Natural killer cell (primary cell): ENCODE measurements at regions not wholly inside any gene's neighbourhood (a gene's known extent, or its start where the extent isn't known, plus 50 kb on each side); places are given as distances from the start of the nearest gene placed in this dataset.

ENCODE experiments used
- ATAC-seq, 3 donors: fragments of 150-1000 bp in 2 of 3; fragments of 200-7000 bp in 1 of 3; cut with Tn5 transposase; 1 replicate in 1 of 3; 2 replicates in 2 of 3; pipeline ENCODE4 v1.10.0; 2021; ENCODE audit warnings: mild to moderate bottlenecking in 2 of 3, moderate library complexity in 2 of 3
- DNase-seq, 2 donors: peaks; one replicate each; pipeline versions ENCODE4 v3.0.0 to v3.0.0-alpha.2; 2013 to 2021; ENCODE audit warnings: mixed read lengths in 1 of 2
- H3K27ac ChIP-seq: one replicate; pipeline ENCODE4 v1.5.1; 2013; ENCODE audit warnings: mild to moderate bottlenecking, low read length
- H3K27me3 ChIP-seq: one replicate; pipeline ENCODE4 v1.6.1; 2013; ENCODE audit warnings: low read length; ENCODE audit not compliant: control insufficient read depth, insufficient read depth
- H3K36me3 ChIP-seq: one replicate; pipeline ENCODE4 v1.6.1; 2013; ENCODE audit warnings: low read length; ENCODE audit not compliant: control insufficient read depth, insufficient read depth
- H3K4me1 ChIP-seq: one replicate; pipeline ENCODE4 v1.6.1; 2013; ENCODE audit warnings: low read length; ENCODE audit not compliant: control insufficient read depth, insufficient read depth
- H3K4me3 ChIP-seq: one replicate; pipeline ENCODE4 v1.5.1; 2013; ENCODE audit warnings: low read length
- H3K9me3 ChIP-seq: one replicate; pipeline ENCODE4 v1.6.1; 2013; ENCODE audit warnings: low read length; ENCODE audit not compliant: control insufficient read depth, insufficient read depth
- H3K27ac Mint-ChIP-seq, 2 donors: one replicate each; pipeline ENCODE4 v1.8.0; 2022; ENCODE audit warnings: mild to moderate bottlenecking in 2 of 2, mixed read lengths in 2 of 2, moderate library complexity in 1 of 2
- H3K27me3 Mint-ChIP-seq, 2 donors: one replicate each; pipeline ENCODE4 v1.8.0; 2022; ENCODE audit warnings: low read depth in 2 of 2, mixed read lengths in 2 of 2
- H3K36me3 Mint-ChIP-seq: one replicate; pipeline ENCODE4 v1.8.0; 2022; ENCODE audit warnings: mixed read lengths
- H3K4me1 Mint-ChIP-seq, 2 donors: one replicate each; pipeline ENCODE4 v1.8.0; 2022; ENCODE audit warnings: mixed read lengths in 2 of 2
- H3K4me3 Mint-ChIP-seq: one replicate; pipeline ENCODE4 v1.8.0; 2022; ENCODE audit warnings: mild to moderate bottlenecking, moderate library complexity, mixed read lengths
- H3K9me3 Mint-ChIP-seq, 2 donors: one replicate each; pipeline ENCODE4 v1.8.0; 2022; ENCODE audit warnings: mixed read lengths in 2 of 2
- CTCF ChIP-seq: fragments of 200-600 bp; IDR thresholded peaks from one replicate; pipeline ENCODE4 v1.8.0; 2022; ENCODE audit warnings: antibody characterized with exemption
- WGBS: methylation state at CpG from one replicate; pipeline ENCODE4 v1.1.7; 2013; ENCODE audit warnings: missing lambda C conversion rate; ENCODE audit not compliant: insufficient coverage; 5-methylcytosine and 5-hydroxymethylcytosine counted together
- intact Hi-C: fragments of 100-400 bp; cut with micrococcal nuclease; formaldehyde crosslinking; loops from one replicate; pipeline ENCODE4 v1.14.2; 2022

- peaks cover 0 to 7% of the 10 kb centered on the region in 2 donors for H3K4me1 Mint-ChIP-seq
- no peak overlapping the region for H3K27ac Mint-ChIP-seq
- Histone ChIP-seq H3K4me3 (no peak overlapping the region), H3K4me1 (no peaks in the 10 kb centered on the region), H3K9me3 (no peaks in the 10 kb centered on the region), H3K27ac (no peak overlapping the region), H3K27me3 (no peaks in the 10 kb centered on the region), H3K36me3 (no peaks in the 10 kb centered on the region)
- H3K4me3 Mint-ChIP-seq, result no peak overlapping the region
- no peaks in the 10 kb centered on the region for H3K36me3 Mint-ChIP-seq
- ATAC-seq (no peak), DNase-seq (no peak)
- no peak for TF ChIP-seq CTCF
- 89% methylated on average over 1 of the region's 1 CpG for WGBS
- H3K27me3 Mint-ChIP-seq, result peaks cover 5 to 7% of the 10 kb centered on the region in 2 donors
- intact Hi-C loops, result no loop called here
- no peaks in the 10 kb centered on the region for H3K9me3 Mint-ChIP-seq
Measured at GRCh38 chr2:12636837-12637581, 79.7 kb upstream of the TRIB2 start.

- Mint-ChIP-seq H3K4me1 (peaks cover 0 to 7% of the 10 kb centered on the region in 2 donors), H3K9me3 (no peaks in the 10 kb centered on the region), H3K4me3 (no peak overlapping the region), H3K27me3 (peaks cover 5 to 7% of the 10 kb centered on the region in 2 donors), H3K27ac (no peak overlapping the region), H3K36me3 (no peaks in the 10 kb centered on the region)
- DNase-seq (no peak), ATAC-seq (no peak)
- no peak overlapping the region for H3K27ac ChIP-seq
- no CpG with 5 or more reads among the region's 1 CpG for WGBS
- intact Hi-C loops, result no loop called here
- H3K36me3 ChIP-seq, result no peaks in the 10 kb centered on the region
- no peaks in the 10 kb centered on the region for H3K27me3 ChIP-seq
- no peak for TF ChIP-seq CTCF
- no peak overlapping the region for H3K4me3 ChIP-seq
- no peaks in the 10 kb centered on the region for H3K4me1 ChIP-seq
- no peaks in the 10 kb centered on the region for H3K9me3 ChIP-seq
Measured at GRCh38 chr2:12637754-12638153, 79.0 kb upstream of the TRIB2 start.

- Mint-ChIP-seq H3K4me1 (no peaks in the 10 kb centered on the region), H3K9me3 (peaks cover 0 to 2% of the 10 kb centered on the region in 2 donors), H3K36me3 (peaks cover 7% of the 10 kb centered on the region), H3K4me3 (no peak overlapping the region), H3K27ac (no peak overlapping the region), H3K27me3 (peaks cover 2 to 7% of the 10 kb centered on the region in 2 donors)
- no peaks in the 10 kb centered on the region for H3K4me1 ChIP-seq
- H3K27me3 ChIP-seq, result no peaks in the 10 kb centered on the region
- H3K9me3 ChIP-seq, result peaks cover 2% of the 10 kb centered on the region
- no peaks in the 10 kb centered on the region for H3K36me3 ChIP-seq
- TF ChIP-seq CTCF, result no peak
- intact Hi-C loops, result no loop called here
- H3K4me3 ChIP-seq, result no peak overlapping the region
- 88% methylated on average over 1 of the region's 1 CpG for WGBS
- DNase-seq, result no peak
- ATAC-seq, result no peak
- H3K27ac ChIP-seq, result no peak overlapping the region
Measured at GRCh38 chr2:12641441-12641840, 75.3 kb upstream of the TRIB2 start.

- H3K27me3 ChIP-seq, result no peaks in the 10 kb centered on the region
- Mint-ChIP-seq H3K27me3 (peaks cover 2 to 7% of the 10 kb centered on the region in 2 donors), H3K36me3 (peaks cover 8% of the 10 kb centered on the region), H3K4me1 (no peaks in the 10 kb centered on the region), H3K27ac (no peak overlapping the region), H3K9me3 (peaks cover 0 to 2% of the 10 kb centered on the region in 2 donors), H3K4me3 (no peak overlapping the region)
- no peak for TF ChIP-seq CTCF
- H3K9me3 ChIP-seq, result peaks cover 6% of the 10 kb centered on the region
- intact Hi-C loops, result no loop called here
- WGBS, result 91% methylated on average over 7 of the region's 7 CpGs
- no peaks in the 10 kb centered on the region for H3K36me3 ChIP-seq
- H3K27ac ChIP-seq, result no peak overlapping the region
- H3K4me3 ChIP-seq, result no peak overlapping the region
- ATAC-seq, result no peak
- no peak for DNase-seq
- no peaks in the 10 kb centered on the region for H3K4me1 ChIP-seq
Measured at GRCh38 chr2:12642332-12642731, 74.4 kb upstream of the TRIB2 start.
